Suprapubic skin (tissue), 4 donors: ENCODE measurements at regions not wholly inside any gene's neighbourhood (a gene's known extent, or its start where the extent isn't known, plus 50 kb on each side); places are given as distances from the start of the nearest gene placed in this dataset.

ENCODE experiments used
- EP300 ChIP-seq: sonication (generic); formaldehyde crosslinking; IDR thresholded peaks from one replicate; pipeline ENCODE4 v1.6.1; 2017; ENCODE audit warnings: antibody characterized with exemption
- POLR2A ChIP-seq, 2 donors: fragments of 450-650 bp; IDR thresholded peaks; one replicate each; pipeline ENCODE4 v1.6.1; 2017; ENCODE audit warnings: antibody characterized with exemption in 2 of 2, mild to moderate bottlenecking in 2 of 2, moderate library complexity in 2 of 2
- POLR2AphosphoS5 ChIP-seq, 3 donors: sonication (generic); formaldehyde crosslinking; IDR thresholded peaks; one replicate each; pipeline ENCODE4 v1.6.1; 2017; ENCODE audit warnings: antibody characterized with exemption in 3 of 3
- TF ChIP-seq, protein P1 (sequence below), 2 donors: fragments of 200-600 bp in 1 of 2; fragments of 450-650 bp in 1 of 2; sonication (generic) in 1 of 2; IDR thresholded peaks; one replicate each; pipeline ENCODE4 v1.5.1; 2016 to 2019; ENCODE audit warnings: antibody characterized with exemption in 2 of 2, mild to moderate bottlenecking in 1 of 2, moderate library complexity in 1 of 2

DNA sequence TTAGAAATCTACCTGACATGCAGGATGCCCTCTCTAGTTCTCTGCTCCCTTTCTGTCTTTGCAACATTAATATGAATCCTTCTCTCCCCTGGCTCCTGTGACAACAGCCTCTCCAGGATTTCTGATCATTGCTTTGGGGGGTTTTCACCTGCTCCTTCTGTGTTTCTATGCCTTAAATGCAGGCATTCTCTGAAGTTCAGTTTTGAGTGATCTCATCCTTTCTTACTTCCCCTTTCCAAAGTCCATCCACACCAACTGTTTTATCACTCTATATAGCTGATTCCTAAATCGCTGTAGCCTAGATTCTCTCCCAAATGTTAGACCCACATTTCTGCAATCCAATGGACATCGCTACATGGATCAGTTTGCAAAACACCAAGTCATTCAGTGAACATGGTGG, 330.7 kb upstream of the NCAM1 start:
- TF ChIP-seq POLR2A (IDR thresholded peaks at IDR 0.05) (no peak), EP300 (no peak), POLR2AphosphoS5 (IDR thresholded peaks at IDR 0.05) (no peak)
- TF ChIP-seq, protein P1, sequence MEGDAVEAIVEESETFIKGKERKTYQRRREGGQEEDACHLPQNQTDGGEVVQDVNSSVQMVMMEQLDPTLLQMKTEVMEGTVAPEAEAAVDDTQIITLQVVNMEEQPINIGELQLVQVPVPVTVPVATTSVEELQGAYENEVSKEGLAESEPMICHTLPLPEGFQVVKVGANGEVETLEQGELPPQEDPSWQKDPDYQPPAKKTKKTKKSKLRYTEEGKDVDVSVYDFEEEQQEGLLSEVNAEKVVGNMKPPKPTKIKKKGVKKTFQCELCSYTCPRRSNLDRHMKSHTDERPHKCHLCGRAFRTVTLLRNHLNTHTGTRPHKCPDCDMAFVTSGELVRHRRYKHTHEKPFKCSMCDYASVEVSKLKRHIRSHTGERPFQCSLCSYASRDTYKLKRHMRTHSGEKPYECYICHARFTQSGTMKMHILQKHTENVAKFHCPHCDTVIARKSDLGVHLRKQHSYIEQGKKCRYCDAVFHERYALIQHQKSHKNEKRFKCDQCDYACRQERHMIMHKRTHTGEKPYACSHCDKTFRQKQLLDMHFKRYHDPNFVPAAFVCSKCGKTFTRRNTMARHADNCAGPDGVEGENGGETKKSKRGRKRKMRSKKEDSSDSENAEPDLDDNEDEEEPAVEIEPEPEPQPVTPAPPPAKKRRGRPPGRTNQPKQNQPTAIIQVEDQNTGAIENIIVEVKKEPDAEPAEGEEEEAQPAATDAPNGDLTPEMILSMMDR (IDR thresholded peaks at IDR 0.05) = no peak
